ENCODE measurements at regions not wholly inside any gene's neighbourhood (a gene's known extent, or its start where the extent isn't known, plus 50 kb on each side); places are given as distances from the start of the nearest gene placed in this dataset.

- no peak for DNase-seq (ENCODE audit: low read depth in 2 of 2)
Observed at GRCh38 chr13:85742355-85742754, 56.9 kb downstream of the SLITRK6 start.

- no peak for DNase-seq (ENCODE audit: low read depth in 2 of 2)
Observed at GRCh38 chr13:85741017-85741416, 58.2 kb downstream of the SLITRK6 start.

GRCh38 chr13:85738696-85739320 is 60.4 kb downstream of the SLITRK6 start:
- DNase-seq (ENCODE audit: low read depth in 2 of 2): no peak

DNA sequence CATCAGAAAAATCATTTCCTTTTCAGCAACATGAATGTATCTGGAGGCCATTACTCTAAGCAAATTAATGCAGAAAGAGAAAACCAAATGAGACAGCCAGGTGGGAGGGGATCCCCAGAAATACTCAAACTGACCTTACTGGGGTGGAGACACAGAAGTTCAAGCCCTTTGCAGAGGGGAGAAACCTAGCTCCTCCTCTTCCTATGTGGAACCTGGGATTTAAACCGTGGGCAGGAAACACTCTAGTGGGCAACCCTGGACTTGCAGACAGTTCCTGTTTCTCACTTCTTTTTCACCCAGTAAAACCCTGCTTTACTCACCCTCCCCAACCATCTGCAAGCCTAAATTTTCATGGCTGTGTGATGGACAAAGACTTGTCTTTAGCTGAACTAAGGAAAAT is 61.3 kb downstream of the SLITRK6 start:
- no peak for DNase-seq (ENCODE audit: low read depth in 2 of 2)

- no peak for DNase-seq (ENCODE audit: low read depth in 2 of 2)
Observed at GRCh38 chr13:85729296-85729695, 69.9 kb downstream of the SLITRK6 start.

- no peak for DNase-seq (ENCODE audit: low read depth in 2 of 2)
Observed at GRCh38 chr13:85728811-85729210, 70.4 kb downstream of the SLITRK6 start.

DNA sequence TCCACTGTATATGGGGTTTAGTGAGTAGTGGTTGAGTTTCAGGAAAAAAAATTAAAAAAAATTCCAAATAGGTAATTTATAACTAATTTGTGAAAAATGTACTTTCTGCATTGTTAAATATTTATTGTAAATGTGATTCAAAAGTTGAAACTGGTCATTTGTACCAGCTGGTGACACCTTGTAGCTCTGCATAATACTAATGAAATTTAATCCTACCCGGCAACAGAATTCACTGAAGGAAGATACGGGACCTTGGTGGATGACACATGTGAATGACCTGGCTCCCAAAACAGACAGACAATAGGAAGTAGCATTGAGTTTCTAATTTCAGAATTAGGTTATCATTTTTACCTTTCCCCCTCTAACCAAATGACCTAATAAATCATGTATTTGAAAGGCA is 73.8 kb downstream of the SLITRK6 start:
- no peak for DNase-seq (ENCODE audit: low read depth in 2 of 2)

- no peak for DNase-seq (ENCODE audit: low read depth in 2 of 2)
Observed at GRCh38 chr13:85724546-85725432, 74.4 kb downstream of the SLITRK6 start.

DNA sequence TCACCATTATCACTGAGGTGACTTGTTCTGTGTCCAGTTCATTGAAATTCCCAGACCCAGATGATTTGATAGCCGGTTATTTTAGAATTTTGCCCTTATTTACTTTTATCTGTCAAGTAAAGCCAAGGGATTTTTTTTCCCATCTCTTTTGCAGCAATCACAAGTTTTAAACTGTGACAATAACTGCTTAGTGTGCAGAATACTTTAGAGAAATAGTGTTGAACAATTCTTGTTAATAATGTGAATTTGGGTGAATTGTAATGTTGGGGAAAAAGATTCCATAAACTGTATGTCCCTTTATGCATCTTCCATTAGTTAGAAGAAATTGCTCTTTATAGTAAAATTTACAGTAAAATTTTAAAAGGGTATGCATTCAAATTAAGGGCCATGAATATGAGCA is 79.5 kb downstream of the SLITRK6 start:
- DNase-seq (ENCODE audit: low read depth in 2 of 2): no peak

GRCh38 chr13:85717921-85718320 is 81.3 kb downstream of the SLITRK6 start:
- no peak for DNase-seq (ENCODE audit: low read depth in 2 of 2)

GRCh38 chr13:85710545-85710944 is 88.7 kb downstream of the SLITRK6 start:
- DNase-seq (ENCODE audit: low read depth in 2 of 2): no peak

DNA sequence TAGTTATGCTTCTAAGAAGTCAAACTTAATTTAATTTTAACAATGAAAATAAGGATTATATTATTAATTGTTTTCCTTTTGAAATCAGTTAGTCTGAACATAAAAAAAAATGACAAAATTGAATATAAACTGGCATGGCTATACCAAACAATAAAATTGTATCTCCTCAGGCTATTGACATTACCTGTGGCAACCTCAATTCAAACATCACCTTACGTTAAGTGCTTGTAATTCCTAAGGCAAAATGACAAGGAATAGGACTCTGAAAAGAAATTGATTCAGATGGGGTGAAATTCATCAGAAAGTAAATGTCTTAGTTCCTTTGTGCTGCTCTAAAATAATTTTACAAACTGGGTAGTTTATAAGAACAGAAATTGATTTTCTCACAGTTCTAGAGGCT is 89.5 kb downstream of the SLITRK6 start:
- DNase-seq (ENCODE audit: low read depth in 2 of 2): no peak

GRCh38 chr13:85709072-85709471 is 90.1 kb downstream of the SLITRK6 start:
- DNase-seq (ENCODE audit: low read depth in 2 of 2): no peak

DNA sequence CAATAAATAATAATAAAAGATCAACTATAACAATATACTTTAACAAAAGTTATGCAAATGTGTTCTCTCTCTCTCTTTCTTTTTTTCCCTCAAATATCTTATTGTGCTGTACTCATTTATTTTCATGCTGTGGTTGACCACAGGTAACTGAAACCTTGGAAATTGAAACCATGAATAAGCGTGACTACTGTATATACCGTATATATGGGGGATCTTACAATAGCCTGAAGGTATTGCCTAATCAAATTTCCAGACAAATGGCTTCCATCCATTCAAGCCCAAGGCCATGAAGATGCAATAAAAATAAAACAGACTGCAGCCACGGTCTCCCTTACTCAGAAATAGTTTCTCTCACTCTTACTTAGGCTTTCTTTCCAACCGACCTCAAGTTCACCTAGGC is 98.3 kb downstream of the SLITRK6 start:
- no peak for DNase-seq (ENCODE audit: low read depth in 2 of 2)

- DNase-seq (ENCODE audit: low read depth in 2 of 2): no peak
Observed at GRCh38 chr13:85698256-85698655, 101.0 kb downstream of the SLITRK6 start.

- DNase-seq (ENCODE audit: low read depth in 2 of 2): no peak
Observed at GRCh38 chr13:85694992-85695391, 104.2 kb downstream of the SLITRK6 start.

- no peak for DNase-seq (ENCODE audit: low read depth in 2 of 2)
Observed at GRCh38 chr13:85693889-85694511, 105.2 kb downstream of the SLITRK6 start.

GRCh38 chr13:85690368-85690767 is 108.9 kb downstream of the SLITRK6 start:
- no peak for DNase-seq (ENCODE audit: low read depth in 2 of 2)

DNA sequence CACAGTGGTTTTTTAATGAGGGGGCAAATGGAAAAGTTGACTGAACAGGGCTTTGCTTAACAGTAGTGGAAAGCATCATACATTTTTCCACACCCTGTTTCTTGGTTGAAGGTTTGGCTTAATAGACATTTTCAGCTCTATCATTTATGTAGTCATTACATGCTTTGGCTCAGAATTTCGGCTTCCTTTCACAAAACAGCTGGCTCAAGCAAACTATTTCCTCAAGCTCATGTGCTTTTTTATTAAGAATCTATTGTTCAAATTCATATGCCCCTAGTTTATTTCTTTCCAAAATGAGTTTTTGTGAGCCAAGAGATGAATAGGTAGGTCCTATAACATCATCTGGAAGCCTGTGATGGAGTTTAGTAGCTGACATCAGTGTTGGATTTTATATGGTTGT is 113.8 kb downstream of the SLITRK6 start:
- DNase-seq (ENCODE audit: low read depth in 2 of 2): no peak

DNA sequence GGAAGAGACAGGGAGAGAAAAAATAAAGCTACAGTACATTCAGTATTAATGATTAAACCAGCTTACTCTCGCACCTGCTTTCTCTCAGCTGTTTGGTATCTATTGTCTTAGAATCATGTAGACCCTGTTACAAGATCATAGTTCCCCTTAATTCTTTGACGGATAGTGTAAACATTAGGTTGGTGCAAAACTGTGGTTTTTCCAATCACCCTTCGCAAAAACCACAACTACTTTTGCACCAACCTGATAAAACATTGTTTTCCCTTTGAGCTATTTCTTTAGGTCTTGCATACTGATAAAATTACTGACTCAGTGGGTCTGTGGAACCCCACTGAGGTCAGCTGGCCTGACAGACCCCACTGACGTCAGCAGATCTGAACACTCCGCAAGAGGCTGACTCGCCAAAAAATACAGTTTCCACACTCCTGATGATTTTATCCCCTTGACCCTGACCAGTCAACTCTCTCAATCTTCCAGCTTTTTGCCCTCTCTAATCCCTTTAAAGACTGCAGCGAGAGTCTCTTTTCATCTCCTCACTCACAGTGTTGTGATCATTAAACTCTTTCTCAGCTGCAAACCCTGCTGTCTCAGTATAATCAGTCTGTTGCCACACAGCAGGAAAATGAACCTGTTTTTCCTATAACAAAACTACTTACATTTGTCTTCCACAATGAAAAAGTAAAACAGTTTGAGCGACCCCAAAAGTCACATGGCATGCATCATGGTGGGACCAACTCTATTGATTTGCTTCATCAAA is 123.9 kb downstream of the SLITRK6 start:
- DNase-seq (ENCODE audit: low read depth in 2 of 2): no peak

GRCh38 chr13:85671336-85671735 is 127.9 kb downstream of the SLITRK6 start:
- no peak for DNase-seq (ENCODE audit: low read depth in 2 of 2)

DNA sequence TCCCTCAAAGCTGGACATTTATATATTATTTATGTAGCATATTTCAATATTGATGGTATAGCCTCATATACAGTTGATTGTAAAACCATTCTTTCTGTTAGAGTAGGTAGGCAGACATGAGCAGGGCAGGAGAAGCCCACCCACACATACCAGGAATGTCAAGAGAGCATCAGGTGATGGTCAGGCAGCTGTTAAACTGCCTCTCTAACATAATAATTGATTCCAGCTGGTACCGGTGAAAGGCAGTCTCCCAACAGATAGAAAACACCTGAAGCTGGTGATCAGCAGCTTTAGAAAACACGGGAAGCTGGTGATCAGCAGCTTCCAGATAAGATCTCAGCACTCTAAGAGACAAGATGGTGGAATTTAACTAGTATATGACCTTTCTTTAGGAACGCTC is 132.9 kb downstream of the SLITRK6 start:
- DNase-seq (ENCODE audit: low read depth in 2 of 2): no peak
